COR-L47 (cell line): ENCODE measurements at regions not wholly inside any gene's neighbourhood (a gene's known extent, or its start where the extent isn't known, plus 50 kb on each side); places are given as distances from the start of the nearest gene placed in this dataset.
"Not testable (repeated sequence)": the region's sequence is repeated elsewhere in the genome, so short reads cannot be mapped to it uniquely, and the experiment has no call there.

Experiments used
- DNase-seq: peaks from one replicate; lab custom pipeline; 2025; lab: John Stamatoyannopoulos, UW

- DNase-seq = no peak
Observed at GRCh38 chr5:17127743-17128231, 89.6 kb upstream of the BASP1 start.

GRCh38 chr5:17129093-17129849, 88.2 kb upstream of the BASP1 start:
- no peak for DNase-seq

GRCh38 chr5:17130302-17130701, 87.1 kb upstream of the BASP1 start:
- not testable (repeated sequence) for DNase-seq

- peak; percentile 85 for DNase-seq
Observed at GRCh38 chr5:17132444-17133083, 84.9 kb upstream of the BASP1 start.

- no peak for DNase-seq
Observed at GRCh38 chr5:17135050-17135449, 82.4 kb upstream of the BASP1 start.

GRCh38 chr5:17143335-17143734, 74.1 kb upstream of the BASP1 start:
- DNase-seq = no peak

- no peak for DNase-seq
Observed at GRCh38 chr5:17146280-17146841, 71.1 kb upstream of the BASP1 start.

- DNase-seq = no peak
Observed at GRCh38 chr5:17147170-17147569, 70.3 kb upstream of the BASP1 start.

- no peak for DNase-seq
Observed at GRCh38 chr5:17147617-17148016, 69.8 kb upstream of the BASP1 start.

GRCh38 chr5:17148481-17148880, 69.0 kb upstream of the BASP1 start:
- no peak for DNase-seq

GRCh38 chr5:17149786-17150185, 67.6 kb upstream of the BASP1 start:
- DNase-seq = no peak

- DNase-seq = no peak
Observed at GRCh38 chr5:17150531-17150930, 66.9 kb upstream of the BASP1 start.

- no peak for DNase-seq
Observed at GRCh38 chr5:17151686-17152085, 65.7 kb upstream of the BASP1 start.

GRCh38 chr5:17154211-17154996, 63.0 kb upstream of the BASP1 start:
- DNase-seq = no peak

- DNase-seq = no peak
Observed at GRCh38 chr5:17156463-17156862, 61.0 kb upstream of the BASP1 start.

GRCh38 chr5:17157294-17157693, 60.1 kb upstream of the BASP1 start:
- DNase-seq = no peak

- DNase-seq = no peak
Observed at GRCh38 chr5:17157916-17158529, 59.4 kb upstream of the BASP1 start.

- DNase-seq = no peak
Observed at GRCh38 chr5:17160756-17161040, 56.7 kb upstream of the BASP1 start.

- DNase-seq = no peak
Observed at GRCh38 chr5:17161662-17162061, 55.8 kb upstream of the BASP1 start.

GRCh38 chr5:17163221-17163620, 54.2 kb upstream of the BASP1 start:
- DNase-seq = no peak

- DNase-seq = no peak
Observed at GRCh38 chr5:17167171-17167891, 50.1 kb upstream of the BASP1 start.
